Fibroblast of pulmonary artery (primary cell): ENCODE measurements at regions not wholly inside any gene's neighbourhood (a gene's known extent, or its start where the extent isn't known, plus 50 kb on each side); places are given as distances from the start of the nearest gene placed in this dataset.
"Not testable (repeated sequence)": the region's sequence is repeated elsewhere in the genome, so short reads cannot be mapped to it uniquely, and the experiment has no call there.

Experiments used
- DNase-seq: peaks from one replicate; pipeline ENCODE4 v3.0.0-alpha.2; 2010; ENCODE audit warnings: low read depth
- H3K4me3 ChIP-seq: replicated peaks from 2 replicates; pipeline ENCODE4 v1.5.1; 2011; ENCODE audit warnings: low read depth, mild to moderate bottlenecking, control low read depth, low read length, moderate library complexity
- CTCF ChIP-seq: IDR thresholded peaks from 2 replicates; pipeline ENCODE4 v1.5.1; 2011; ENCODE audit warnings: mild to moderate bottlenecking, control low read depth, low read length, inconsistent platforms; ENCODE audit errors: missing control alignments

GRCh38 chr5:114146398-114146797, 215.5 kb upstream of the KCNN2 start:
- no peak for DNase-seq
- no peak for TF ChIP-seq CTCF
- H3K4me3 ChIP-seq, result no peak overlapping the region

GRCh38 chr5:114148253-114148652, 213.6 kb upstream of the KCNN2 start:
- no peak for DNase-seq
- TF ChIP-seq CTCF, result no peak
- H3K4me3 ChIP-seq, result no peak overlapping the region

GRCh38 chr5:114148728-114149127, 213.1 kb upstream of the KCNN2 start:
- not testable (repeated sequence) for DNase-seq, H3K4me3 ChIP-seq

GRCh38 chr5:114152656-114153360, 209.1 kb upstream of the KCNN2 start:
- TF ChIP-seq CTCF, result no peak
- H3K4me3 ChIP-seq, result no peak overlapping the region
- DNase-seq, result no peak

GRCh38 chr5:114153392-114153791, 208.5 kb upstream of the KCNN2 start:
- TF ChIP-seq CTCF, result no peak
- no peak overlapping the region for H3K4me3 ChIP-seq
- no peak for DNase-seq

GRCh38 chr5:114153833-114154232, 208.0 kb upstream of the KCNN2 start:
- DNase-seq, result no peak
- H3K4me3 ChIP-seq, result no peak overlapping the region
- no peak for TF ChIP-seq CTCF

- no peak for TF ChIP-seq CTCF
- H3K4me3 ChIP-seq, result no peak overlapping the region
- no peak for DNase-seq
These were observed 195.8 kb upstream of the KCNN2 start for GRCh38 chr5:114166081-114166480.
